ENCODE measurements at regions not wholly inside any gene's neighbourhood (a gene's known extent, or its start where the extent isn't known, plus 50 kb on each side); places are given as distances from the start of the nearest gene placed in this dataset.

GRCh38 chr2:21276163-21276562 is 152.4 kb downstream of the TDRD15 start:
- in situ Hi-C loops (cut with HindIII; ENCODE audit: low pct_ligation_motif_present, low pct_unique_long_range_greater_than_20kb, low sequenced_read_pairs): no loop called here
- DNase-seq: no peak

GRCh38 chr2:21277068-21278056 is 153.6 kb downstream of the TDRD15 start:
- no peak for DNase-seq
- in situ Hi-C loops (cut with HindIII; ENCODE audit: low pct_ligation_motif_present, low pct_unique_long_range_greater_than_20kb, low sequenced_read_pairs): no loop called here

GRCh38 chr2:21279525-21279924 is 155.8 kb downstream of the TDRD15 start:
- DNase-seq: no peak
- in situ Hi-C loops (cut with HindIII; ENCODE audit: low pct_ligation_motif_present, low pct_unique_long_range_greater_than_20kb, low sequenced_read_pairs): no loop called here

- in situ Hi-C loops (cut with HindIII; ENCODE audit: low pct_ligation_motif_present, low pct_unique_long_range_greater_than_20kb, low sequenced_read_pairs): no loop called here
- DNase-seq: no peak
Observed at GRCh38 chr2:21280793-21281192, 157.0 kb downstream of the TDRD15 start.

GRCh38 chr2:21281384-21281783 is 157.6 kb downstream of the TDRD15 start:
- in situ Hi-C loops (cut with HindIII; ENCODE audit: low pct_ligation_motif_present, low pct_unique_long_range_greater_than_20kb, low sequenced_read_pairs): no loop called here

GRCh38 chr2:21281791-21282514 is 158.2 kb downstream of the TDRD15 start:
- no peak for DNase-seq
- in situ Hi-C loops (cut with HindIII; ENCODE audit: low pct_ligation_motif_present, low pct_unique_long_range_greater_than_20kb, low sequenced_read_pairs): no loop called here

More at GRCh38 chr2:21281384-21281783, 157.6 kb downstream of the TDRD15 start:
- DNase-seq: no peak

GRCh38 chr2:21282515-21282898 is 158.7 kb downstream of the TDRD15 start:
- DNase-seq: no peak
- in situ Hi-C loops (cut with HindIII; ENCODE audit: low pct_ligation_motif_present, low pct_unique_long_range_greater_than_20kb, low sequenced_read_pairs): no loop called here

GRCh38 chr2:21288299-21288698 is 164.5 kb downstream of the TDRD15 start:
- DNase-seq: no peak
- in situ Hi-C loops (cut with HindIII; ENCODE audit: low pct_ligation_motif_present, low pct_unique_long_range_greater_than_20kb, low sequenced_read_pairs): no loop called here

- in situ Hi-C loops (cut with HindIII; ENCODE audit: low pct_ligation_motif_present, low pct_unique_long_range_greater_than_20kb, low sequenced_read_pairs): no loop called here
- no peak for DNase-seq
Observed at GRCh38 chr2:21288739-21289520, 165.2 kb downstream of the TDRD15 start.

GRCh38 chr2:21289551-21289950 is 165.8 kb downstream of the TDRD15 start:
- no peak for DNase-seq
- in situ Hi-C loops (cut with HindIII; ENCODE audit: low pct_ligation_motif_present, low pct_unique_long_range_greater_than_20kb, low sequenced_read_pairs): no loop called here

- no peak for DNase-seq
- in situ Hi-C loops (cut with HindIII; ENCODE audit: low pct_ligation_motif_present, low pct_unique_long_range_greater_than_20kb, low sequenced_read_pairs): no loop called here
Observed at GRCh38 chr2:21289989-21290388, 166.2 kb downstream of the TDRD15 start.

GRCh38 chr2:21291426-21291825 is 167.7 kb downstream of the TDRD15 start:
- in situ Hi-C loops (cut with HindIII; ENCODE audit: low pct_ligation_motif_present, low pct_unique_long_range_greater_than_20kb, low sequenced_read_pairs): no loop called here
- DNase-seq: no peak

GRCh38 chr2:21294446-21294845 is 170.7 kb downstream of the TDRD15 start:
- no peak for DNase-seq
- in situ Hi-C loops (cut with HindIII; ENCODE audit: low pct_ligation_motif_present, low pct_unique_long_range_greater_than_20kb, low sequenced_read_pairs): no loop called here

GRCh38 chr2:21299411-21299810 is 175.6 kb downstream of the TDRD15 start:
- DNase-seq: no peak
- in situ Hi-C loops (cut with HindIII; ENCODE audit: low pct_ligation_motif_present, low pct_unique_long_range_greater_than_20kb, low sequenced_read_pairs): no loop called here

- DNase-seq: no peak
- in situ Hi-C loops (cut with HindIII; ENCODE audit: low pct_ligation_motif_present, low pct_unique_long_range_greater_than_20kb, low sequenced_read_pairs): no loop called here
Observed at GRCh38 chr2:21301871-21302455, 178.2 kb downstream of the TDRD15 start.

- no peak for DNase-seq
- in situ Hi-C loops (cut with HindIII; ENCODE audit: low pct_ligation_motif_present, low pct_unique_long_range_greater_than_20kb, low sequenced_read_pairs): no loop called here
Observed at GRCh38 chr2:21303876-21304275, 180.1 kb downstream of the TDRD15 start.

GRCh38 chr2:21305581-21305980 is 181.8 kb downstream of the TDRD15 start:
- in situ Hi-C loops (cut with HindIII; ENCODE audit: low pct_ligation_motif_present, low pct_unique_long_range_greater_than_20kb, low sequenced_read_pairs): no loop called here
- DNase-seq: no peak

GRCh38 chr2:21306235-21306634 is 182.5 kb downstream of the TDRD15 start:
- in situ Hi-C loops (cut with HindIII; ENCODE audit: low pct_ligation_motif_present, low pct_unique_long_range_greater_than_20kb, low sequenced_read_pairs): no loop called here
- no peak for DNase-seq

- in situ Hi-C loops (cut with HindIII; ENCODE audit: low pct_ligation_motif_present, low pct_unique_long_range_greater_than_20kb, low sequenced_read_pairs): no loop called here
- DNase-seq: no peak
Observed at GRCh38 chr2:21307037-21307436, 183.3 kb downstream of the TDRD15 start.

All from ACHN (cell line).